GM12875 (cell line): ENCODE measurements at regions not wholly inside any gene's neighbourhood (a gene's known extent, or its start where the extent isn't known, plus 50 kb on each side); places are given as distances from the start of the nearest gene placed in this dataset.

Experiments used
- H3K4me3 ChIP-seq: one replicate; pipeline ENCODE4 v1.5.1; 2011; ENCODE audit warnings: low read depth, low read length, control low read depth
- CTCF ChIP-seq: IDR thresholded peaks from 2 replicates; pipeline ENCODE4 v1.5.1; 2011; ENCODE audit warnings: low read depth, mild to moderate bottlenecking, control low read depth, inconsistent platforms, low read length, moderate library complexity, borderline replicate concordance; ENCODE audit not compliant: insufficient read depth

GRCh38 chr16:86040496-86040895 is 141.5 kb downstream of the IRF8 start:
- no peak for TF ChIP-seq CTCF
- no peak overlapping the region for H3K4me3 ChIP-seq

- no peak for TF ChIP-seq CTCF
- H3K4me3 ChIP-seq = no peak overlapping the region
Measured at GRCh38 chr16:86041215-86041614, 142.3 kb downstream of the IRF8 start.

- H3K4me3 ChIP-seq = no peak overlapping the region
- no peak for TF ChIP-seq CTCF
Measured at GRCh38 chr16:86041807-86042206, 142.8 kb downstream of the IRF8 start.

GRCh38 chr16:86042393-86042792 is 143.4 kb downstream of the IRF8 start:
- TF ChIP-seq CTCF = no peak
- H3K4me3 ChIP-seq = no peak overlapping the region

GRCh38 chr16:86042996-86043725 is 144.2 kb downstream of the IRF8 start:
- TF ChIP-seq CTCF = no peak
- H3K4me3 ChIP-seq = no peak overlapping the region

- H3K4me3 ChIP-seq = no peak overlapping the region
- TF ChIP-seq CTCF = peak; percentile 81
Measured at GRCh38 chr16:86044241-86044671, 145.3 kb downstream of the IRF8 start.

GRCh38 chr16:86044881-86045590 is 146.1 kb downstream of the IRF8 start:
- no peak overlapping the region for H3K4me3 ChIP-seq
- no peak for TF ChIP-seq CTCF
